ENCODE measurements at regions not wholly inside any gene's neighbourhood (a gene's known extent, or its start where the extent isn't known, plus 50 kb on each side); places are given as distances from the start of the nearest gene placed in this dataset.

- DNase-seq (ENCODE audit: low read depth in 2 of 2): no peak
These were observed 52.9 kb downstream of the FRMPD3 start for GRCh38 chrX:107502316-107502715.

- no peak for DNase-seq (ENCODE audit: low read depth in 2 of 2)
These were observed 54.6 kb downstream of the FRMPD3 start for GRCh38 chrX:107504006-107504405.

- no peak for DNase-seq (ENCODE audit: low read depth in 2 of 2)
These were observed 55.8 kb downstream of the FRMPD3 start for GRCh38 chrX:107505223-107505622.

GRCh38 chrX:107506596-107507031, 57.2 kb downstream of the FRMPD3 start:
- no peak for DNase-seq (ENCODE audit: low read depth in 2 of 2)

GRCh38 chrX:107507093-107507743, 57.8 kb downstream of the FRMPD3 start:
- no peak for DNase-seq (ENCODE audit: low read depth in 2 of 2)

GRCh38 chrX:107507744-107508117, 58.3 kb downstream of the FRMPD3 start:
- no peak for DNase-seq (ENCODE audit: low read depth in 2 of 2)

- DNase-seq (ENCODE audit: low read depth in 2 of 2): no peak
These were observed 59.5 kb downstream of the FRMPD3 start for GRCh38 chrX:107508925-107509324.

- no peak for DNase-seq (ENCODE audit: low read depth in 2 of 2)
These were observed 65.5 kb downstream of the FRMPD3 start for GRCh38 chrX:107514944-107515343.

- no peak for DNase-seq (ENCODE audit: low read depth in 2 of 2)
These were observed 72.6 kb downstream of the FRMPD3 start for GRCh38 chrX:107521877-107522586.

GRCh38 chrX:107522901-107523300, 73.4 kb downstream of the FRMPD3 start:
- no peak for DNase-seq (ENCODE audit: low read depth in 2 of 2)

- no peak for DNase-seq (ENCODE audit: low read depth in 2 of 2)
These were observed 76.7 kb downstream of the FRMPD3 start for GRCh38 chrX:107526141-107526540.

- DNase-seq (ENCODE audit: low read depth in 2 of 2): no peak
These were observed 80.7 kb downstream of the FRMPD3 start for GRCh38 chrX:107530141-107530540.

- peak; percentile 48 to 50 for DNase-seq (ENCODE audit: low read depth in 2 of 2)
These were observed 88.4 kb downstream of the FRMPD3 start for GRCh38 chrX:107537815-107538214.

GRCh38 chrX:107541244-107541643, 87.1 kb upstream of the PRPS1 start:
- no peak for DNase-seq (ENCODE audit: low read depth in 2 of 2)

GRCh38 chrX:107542040-107542439, 86.3 kb upstream of the PRPS1 start:
- DNase-seq (ENCODE audit: low read depth in 2 of 2): no peak

GRCh38 chrX:107542500-107542899, 85.8 kb upstream of the PRPS1 start:
- DNase-seq (ENCODE audit: low read depth in 2 of 2): peak; percentile 6 to 7

- DNase-seq (ENCODE audit: low read depth in 2 of 2): no peak
These were observed 80.7 kb upstream of the PRPS1 start for GRCh38 chrX:107547621-107548020.

GRCh38 chrX:107548775-107549174, 79.5 kb upstream of the PRPS1 start:
- DNase-seq (ENCODE audit: low read depth in 2 of 2): no peak

- no peak for DNase-seq (ENCODE audit: low read depth in 2 of 2)
These were observed 78.8 kb upstream of the PRPS1 start for GRCh38 chrX:107549504-107549903.

GRCh38 chrX:107551546-107551945, 76.8 kb upstream of the PRPS1 start:
- no peak for DNase-seq (ENCODE audit: low read depth in 2 of 2)

GRCh38 chrX:107552930-107553329, 75.4 kb upstream of the PRPS1 start:
- no peak for DNase-seq (ENCODE audit: low read depth in 2 of 2)

GRCh38 chrX:107556967-107557366, 71.3 kb upstream of the PRPS1 start:
- no peak for DNase-seq (ENCODE audit: low read depth in 2 of 2)

- DNase-seq (ENCODE audit: low read depth in 2 of 2): no peak
These were observed 68.8 kb upstream of the PRPS1 start for GRCh38 chrX:107559506-107559905.

All from lung microvascular endothelial cell (primary cell).